BE2C (cell line): ENCODE measurements at regions not wholly inside any gene's neighbourhood (a gene's known extent, or its start where the extent isn't known, plus 50 kb on each side); places are given as distances from the start of the nearest gene placed in this dataset.

Experiments used
- DNase-seq: peaks from one replicate; pipeline ENCODE4 v3.0.0-alpha.2; 2020
- H3K27me3 ChIP-seq: fragments of 250-450 bp; sonication (Bioruptor Pico); 2 replicates; pipeline ENCODE4 v1.5.1; 2020; ENCODE audit warnings: mild to moderate bottlenecking
- H3K36me3 ChIP-seq: fragments of 250-450 bp; sonication (Bioruptor Pico); 2 replicates; pipeline ENCODE4 v1.5.1; 2020; ENCODE audit warnings: mild to moderate bottlenecking
- H3K4me1 ChIP-seq: fragments of 250-450 bp; sonication (Bioruptor Pico); 2 replicates; pipeline ENCODE4 v1.5.1; 2020
- H3K4me3 ChIP-seq: 2 replicates; pipeline ENCODE4 v1.5.1; 2011; ENCODE audit warnings: low read depth, low read length
- H3K9me3 ChIP-seq: fragments of 250-450 bp; sonication (Bioruptor Pico); 2 replicates; pipeline ENCODE4 v1.5.1; 2020
- TF ChIP-seq, protein P1 (sequence below): IDR thresholded peaks from 2 replicates; pipeline ENCODE4 v1.5.1; 2012; ENCODE audit warnings: mild to moderate bottlenecking, low read depth, low read length

- no peak for DNase-seq
- TF ChIP-seq, protein P1, sequence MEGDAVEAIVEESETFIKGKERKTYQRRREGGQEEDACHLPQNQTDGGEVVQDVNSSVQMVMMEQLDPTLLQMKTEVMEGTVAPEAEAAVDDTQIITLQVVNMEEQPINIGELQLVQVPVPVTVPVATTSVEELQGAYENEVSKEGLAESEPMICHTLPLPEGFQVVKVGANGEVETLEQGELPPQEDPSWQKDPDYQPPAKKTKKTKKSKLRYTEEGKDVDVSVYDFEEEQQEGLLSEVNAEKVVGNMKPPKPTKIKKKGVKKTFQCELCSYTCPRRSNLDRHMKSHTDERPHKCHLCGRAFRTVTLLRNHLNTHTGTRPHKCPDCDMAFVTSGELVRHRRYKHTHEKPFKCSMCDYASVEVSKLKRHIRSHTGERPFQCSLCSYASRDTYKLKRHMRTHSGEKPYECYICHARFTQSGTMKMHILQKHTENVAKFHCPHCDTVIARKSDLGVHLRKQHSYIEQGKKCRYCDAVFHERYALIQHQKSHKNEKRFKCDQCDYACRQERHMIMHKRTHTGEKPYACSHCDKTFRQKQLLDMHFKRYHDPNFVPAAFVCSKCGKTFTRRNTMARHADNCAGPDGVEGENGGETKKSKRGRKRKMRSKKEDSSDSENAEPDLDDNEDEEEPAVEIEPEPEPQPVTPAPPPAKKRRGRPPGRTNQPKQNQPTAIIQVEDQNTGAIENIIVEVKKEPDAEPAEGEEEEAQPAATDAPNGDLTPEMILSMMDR = no peak
- peaks cover 2% of the 10 kb centered on the region; the same call in 1 of the 2 replicates for H3K9me3 ChIP-seq
Measured at GRCh38 chr1:187893471-187893870, 1064.7 kb downstream of the PLA2G4A start.

DNA sequence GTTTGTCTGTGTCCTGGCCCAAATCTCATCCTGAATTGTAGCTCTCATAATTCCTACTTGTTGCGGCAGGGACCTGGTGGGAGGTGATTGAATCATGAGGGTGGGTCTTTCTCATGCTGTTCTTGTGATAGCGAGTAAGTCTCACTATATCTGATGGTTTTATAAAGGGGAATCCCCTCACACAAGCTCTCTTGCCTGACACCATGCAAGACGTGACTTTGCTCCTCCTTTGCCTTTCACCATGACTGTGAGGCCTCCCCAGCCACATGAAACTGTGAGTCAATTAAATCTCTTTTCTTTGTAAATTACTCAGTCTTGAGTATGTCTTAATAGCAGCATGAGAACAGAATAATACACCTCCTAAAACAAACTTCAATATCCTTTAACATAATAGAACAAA is 1065.6 kb downstream of the PLA2G4A start:
- no peak for DNase-seq
- Histone ChIP-seq H3K4me3 (no peak overlapping the region), H3K27me3 (no peaks in the 10 kb centered on the region), H3K9me3 (peaks cover 2% of the 10 kb centered on the region; the same call in 1 of the 2 replicates), H3K4me1 (peaks cover 25% of the 10 kb centered on the region), H3K36me3 (no peaks in the 10 kb centered on the region)
- TF ChIP-seq, protein P1 = no peak

More at GRCh38 chr1:187893471-187893870, 1064.7 kb downstream of the PLA2G4A start:
- H3K4me3 ChIP-seq = no peak overlapping the region
- H3K4me1 ChIP-seq = peaks cover 25% of the 10 kb centered on the region
- H3K36me3 ChIP-seq = no peaks in the 10 kb centered on the region
- no peaks in the 10 kb centered on the region for H3K27me3 ChIP-seq

GRCh38 chr1:187903223-187903622 is 1074.5 kb downstream of the PLA2G4A start:
- Histone ChIP-seq H3K27me3 (no peaks in the 10 kb centered on the region), H3K9me3 (no peaks in the 10 kb centered on the region), H3K36me3 (no peaks in the 10 kb centered on the region), H3K4me1 (peaks cover 14% of the 10 kb centered on the region), H3K4me3 (no peak overlapping the region)
- no peak for DNase-seq
- TF ChIP-seq, protein P1 = no peak

GRCh38 chr1:187909382-187909781 is 1080.6 kb downstream of the PLA2G4A start:
- H3K36me3 ChIP-seq = no peaks in the 10 kb centered on the region
- TF ChIP-seq, protein P1 = no peak

GRCh38 chr1:187911820-187912219 is 1083.1 kb downstream of the PLA2G4A start:
- no peaks in the 10 kb centered on the region for H3K27me3 ChIP-seq
- DNase-seq = no peak
- no peak overlapping the region for H3K4me3 ChIP-seq
- TF ChIP-seq, protein P1 = no peak
- H3K36me3 ChIP-seq = no peaks in the 10 kb centered on the region
- H3K4me1 ChIP-seq = peaks cover 15% of the 10 kb centered on the region
- no peaks in the 10 kb centered on the region for H3K9me3 ChIP-seq

More at GRCh38 chr1:187909382-187909781, 1080.6 kb downstream of the PLA2G4A start:
- H3K27me3 ChIP-seq = no peaks in the 10 kb centered on the region
- no peaks in the 10 kb centered on the region for H3K9me3 ChIP-seq
- H3K4me1 ChIP-seq = peaks cover 15% of the 10 kb centered on the region
- no peak overlapping the region for H3K4me3 ChIP-seq
- no peak for DNase-seq

GRCh38 chr1:187920976-187921375 is 1092.2 kb downstream of the PLA2G4A start:
- H3K4me1 ChIP-seq = no peaks in the 10 kb centered on the region
- no peaks in the 10 kb centered on the region for H3K9me3 ChIP-seq
- no peaks in the 10 kb centered on the region for H3K36me3 ChIP-seq
- TF ChIP-seq, protein P1 = no peak
- no peaks in the 10 kb centered on the region for H3K27me3 ChIP-seq
- no peak overlapping the region for H3K4me3 ChIP-seq
- DNase-seq = no peak
